ENCODE measurements at regions not wholly inside any gene's neighbourhood (a gene's known extent, or its start where the extent isn't known, plus 50 kb on each side); places are given as distances from the start of the nearest gene placed in this dataset.

- TF ChIP-seq SP1 (IDR thresholded peaks at IDR 0.05; ENCODE audit: low read depth) (no peak), CTCF (IDR thresholded peaks at IDR 0.05 in 2 of 3, conservative IDR thresholded peaks at IDR 0.05 in 1 of 3; ENCODE audit: borderline replicate concordance in 1 of 3, insufficient read depth in 1 of 3, low read depth in 2 of 3, low read length in 2 of 3) (no peak), TCF7L2 (IDR thresholded peaks at IDR 0.05; ENCODE audit: borderline replicate concordance, extremely low read depth, insufficient read depth, insufficient read length) (no peak), EZH2 (IDR thresholded peaks at IDR 0.05) (no peak), SIN3A (IDR thresholded peaks at IDR 0.05; ENCODE audit: low read depth) (no peak), REST (IDR thresholded peaks at IDR 0.05; ENCODE audit: low read depth) (no peak)
These were observed 269.6 kb upstream of the CWC22 start for GRCh38 chr2:180276733-180277132.
